ENCODE measurements at regions not wholly inside any gene's neighbourhood (a gene's known extent, or its start where the extent isn't known, plus 50 kb on each side); places are given as distances from the start of the nearest gene placed in this dataset. TPM values are rescaled to one million over a fixed set of nuclear protein-coding genes. Genes with fewer than 3 reads are reported as not detected.

GRCh38 chr1:168371477-168371876 lies 90.8 kb downstream of the TBX19 start:
- peak; percentile 73 for ATAC-seq
- intact Hi-C loops (cut with micrococcal nuclease), result no loop called here
- peak; percentile 31 for DNase-seq

DNA sequence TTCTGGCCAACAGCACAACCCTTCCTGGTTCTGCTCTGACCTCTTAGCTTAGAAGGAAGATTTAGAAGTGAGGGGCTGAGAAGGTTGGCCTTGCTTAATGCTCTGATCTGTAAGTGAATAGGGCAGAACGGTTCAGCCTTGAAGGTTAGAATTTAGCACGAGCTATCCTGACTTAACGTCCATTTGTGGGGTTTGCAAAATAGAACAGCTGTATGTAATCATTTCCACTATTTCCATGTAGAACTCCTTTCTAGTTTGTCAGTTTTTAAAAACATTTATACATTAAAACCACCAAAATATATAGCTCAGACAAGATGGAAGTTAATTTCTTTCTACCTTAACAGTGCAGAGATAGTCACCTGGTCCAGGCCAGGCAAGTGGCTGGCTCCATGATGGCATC lies 89.9 kb downstream of the TBX19 start:
- intact Hi-C loops (cut with micrococcal nuclease), result no loop called here
- DNase-seq (no peak), ATAC-seq (no peak)

DNA sequence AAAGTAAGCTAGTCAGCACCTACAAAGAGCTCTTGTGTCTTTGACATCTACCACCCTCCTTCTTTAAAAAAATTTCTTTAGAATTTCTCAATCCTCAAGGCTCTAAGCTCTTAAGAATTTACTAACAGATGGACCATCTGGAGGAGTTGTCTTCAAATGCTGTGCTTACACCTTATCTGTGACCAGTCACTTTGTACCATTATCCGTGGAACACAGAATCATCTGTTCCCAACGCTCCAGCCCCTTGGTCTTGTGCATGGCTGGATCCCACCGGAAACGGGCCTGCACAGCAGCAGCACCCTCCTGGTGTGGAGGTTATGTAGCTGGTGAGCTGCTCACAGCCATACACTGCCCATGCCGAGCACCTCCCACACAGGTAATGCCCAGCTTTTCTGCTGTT lies 89.0 kb downstream of the TBX19 start:
- ATAC-seq (no peak), DNase-seq (no peak)
- intact Hi-C loops (cut with micrococcal nuclease), result no loop called here

DNA sequence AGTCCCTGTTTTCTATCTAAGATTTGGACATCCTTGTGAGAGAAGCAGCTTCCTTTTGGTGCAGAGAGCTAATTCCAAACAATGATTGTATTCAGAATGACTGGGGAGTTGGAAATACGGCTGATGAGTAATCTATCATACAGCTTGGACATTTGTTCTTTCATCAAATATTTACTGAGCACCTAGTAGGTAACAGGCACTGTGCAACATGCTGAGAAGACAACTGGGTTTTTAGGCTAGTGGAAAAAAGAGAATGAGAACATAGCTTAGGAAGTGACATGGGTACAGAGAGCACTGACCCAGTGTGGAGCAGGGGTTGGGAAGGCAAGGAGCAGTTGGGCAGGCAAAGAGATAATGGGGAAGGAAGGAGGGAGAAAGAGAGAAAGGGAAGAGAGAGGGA lies 87.5 kb downstream of the TBX19 start:
- DNase-seq, result no peak
- no peak for ATAC-seq
- intact Hi-C loops (cut with micrococcal nuclease), result no loop called here

GRCh38 chr1:168365719-168366479 lies 85.2 kb downstream of the TBX19 start:
- ATAC-seq, result peak; percentile 55
- intact Hi-C loops (cut with micrococcal nuclease), result no loop called here
- DNase-seq, result no peak

Small RNA genes lying in the stretch of these regions (microRNA-seq; reads per million reads assigned to microRNA genes)
- gene MIR557 (ENCODE audit: borderline number of aligned reads), result not detected

Measured in left ventricle myocardium superior (tissue), 1 donor.